Breast epithelium (tissue), 3 donors: ENCODE measurements at regions not wholly inside any gene's neighbourhood (a gene's known extent, or its start where the extent isn't known, plus 50 kb on each side); places are given as distances from the start of the nearest gene placed in this dataset.

ENCODE experiments used
- POLR2A ChIP-seq: fragments of 450-650 bp; IDR thresholded peaks from one replicate; pipeline ENCODE4 v1.6.1; 2016; ENCODE audit warnings: antibody characterized with exemption, mild to moderate bottlenecking, moderate library complexity
- POLR2AphosphoS5 ChIP-seq, 3 donors: sonication (generic); formaldehyde crosslinking; IDR thresholded peaks; one replicate each; pipeline ENCODE4 v1.6.1; 2017; ENCODE audit warnings: antibody characterized with exemption in 3 of 3
- TF ChIP-seq, protein P1 (sequence below), 3 donors: fragments of 450-650 bp; IDR thresholded peaks; one replicate each; pipeline ENCODE4 v1.5.1; 2016 to 2017; ENCODE audit warnings: antibody characterized with exemption in 3 of 3, mild to moderate bottlenecking in 3 of 3, moderate library complexity in 3 of 3

DNA sequence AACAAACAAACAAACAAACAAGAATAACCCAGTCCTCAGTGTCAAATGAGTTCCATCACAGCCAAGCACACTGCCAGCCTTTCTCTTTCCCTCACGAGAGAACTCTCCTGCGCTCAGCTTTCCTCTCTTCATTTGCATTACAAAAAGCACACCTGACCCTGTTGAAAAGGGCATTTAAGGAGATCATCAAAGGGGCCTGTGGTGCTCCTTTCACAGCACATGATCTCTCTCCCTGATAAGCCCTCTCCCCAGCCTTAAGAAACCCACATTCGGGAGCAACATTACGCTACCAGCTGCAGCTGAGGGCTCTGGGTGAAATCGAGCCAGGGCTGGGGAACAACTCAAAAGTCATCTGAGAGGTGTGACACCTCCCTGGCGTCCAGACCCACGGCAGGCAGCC, 165.6 kb upstream of the TMCC3 start:
- TF ChIP-seq, protein P1, sequence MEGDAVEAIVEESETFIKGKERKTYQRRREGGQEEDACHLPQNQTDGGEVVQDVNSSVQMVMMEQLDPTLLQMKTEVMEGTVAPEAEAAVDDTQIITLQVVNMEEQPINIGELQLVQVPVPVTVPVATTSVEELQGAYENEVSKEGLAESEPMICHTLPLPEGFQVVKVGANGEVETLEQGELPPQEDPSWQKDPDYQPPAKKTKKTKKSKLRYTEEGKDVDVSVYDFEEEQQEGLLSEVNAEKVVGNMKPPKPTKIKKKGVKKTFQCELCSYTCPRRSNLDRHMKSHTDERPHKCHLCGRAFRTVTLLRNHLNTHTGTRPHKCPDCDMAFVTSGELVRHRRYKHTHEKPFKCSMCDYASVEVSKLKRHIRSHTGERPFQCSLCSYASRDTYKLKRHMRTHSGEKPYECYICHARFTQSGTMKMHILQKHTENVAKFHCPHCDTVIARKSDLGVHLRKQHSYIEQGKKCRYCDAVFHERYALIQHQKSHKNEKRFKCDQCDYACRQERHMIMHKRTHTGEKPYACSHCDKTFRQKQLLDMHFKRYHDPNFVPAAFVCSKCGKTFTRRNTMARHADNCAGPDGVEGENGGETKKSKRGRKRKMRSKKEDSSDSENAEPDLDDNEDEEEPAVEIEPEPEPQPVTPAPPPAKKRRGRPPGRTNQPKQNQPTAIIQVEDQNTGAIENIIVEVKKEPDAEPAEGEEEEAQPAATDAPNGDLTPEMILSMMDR (IDR thresholded peaks at IDR 0.05) = no peak
- no peak for TF ChIP-seq POLR2A
- no peak for TF ChIP-seq POLR2AphosphoS5 (IDR thresholded peaks at IDR 0.05)
